ENCODE measurements at regions not wholly inside any gene's neighbourhood (a gene's known extent, or its start where the extent isn't known, plus 50 kb on each side); places are given as distances from the start of the nearest gene placed in this dataset.

- no peak for TF ChIP-seq ZNF384 (IDR thresholded peaks at IDR 0.05; ENCODE audit: borderline replicate concordance, low read depth, low read length)
- TF ChIP-seq TBL1XR1 (IDR thresholded peaks at IDR 0.05; ENCODE audit: low read depth, low read length) = no peak
- TF ChIP-seq KAT2A (conservative IDR thresholded peaks at IDR 0.05; ENCODE audit: control insufficient read depth, low read depth, low read length) = no peak
- no peak for TF ChIP-seq KLF5 (IDR thresholded peaks at IDR 0.05; ENCODE audit: partially characterized antibody)
- TF ChIP-seq TCF7 (IDR thresholded peaks at IDR 0.05; ENCODE audit: borderline replicate concordance) = no peak
- no peak for TF ChIP-seq PML (IDR thresholded peaks at IDR 0.05; ENCODE audit: low read length)
- no peaks in the 10 kb centered on the region for H3K27me3 ChIP-seq (replicated peaks in 1 of 2; ENCODE audit: control insufficient read depth in 2 of 2, insufficient read depth in 2 of 2, low read length in 1 of 2)
- H3K79me2 ChIP-seq (ENCODE audit: control insufficient read depth, insufficient read depth, low read length) = no peaks in the 10 kb centered on the region
- no peaks in the 10 kb centered on the region for H3K4me1 ChIP-seq (ENCODE audit: control insufficient read depth, insufficient read depth, low read length)
- ChIA-PET CTCF (interaction anchor here (0.7 to 1.4 kb wide), 2 partner anchors 13 to 233 kb away, joined by 3 to 4 read pairs; no protein-coding TSS in a partner anchor), RAD21 (ENCODE audit: unreplicated experiment) (no interaction called here), SMC1A (ENCODE audit: uncharacterized antibody, unreplicated experiment) (interaction anchor here (0.7 to 1.8 kb wide), 4 partner anchors 9 to 233 kb away, joined by 3 to 6 read pairs (median 3); no protein-coding TSS in a partner anchor), POLR2A (no interaction called here)
- FAIRE-seq (no peak), DNase-seq (ENCODE audit: low read depth, low spot score) (no peak), ATAC-seq (no peak)
- H2AFZ ChIP-seq (ENCODE audit: control insufficient read depth, low read depth, low read length) = no peak overlapping the region
- H3K9ac ChIP-seq (ENCODE audit: control insufficient read depth, insufficient read depth, low read length) = no peak overlapping the region
- no peak overlapping the region for H3K27ac ChIP-seq (ENCODE audit: control insufficient read depth, insufficient read depth)
- intact Hi-C loops (cut with micrococcal nuclease; ENCODE audit: unreplicated experiment) (no loop called here), in situ Hi-C loops (cut with MboI) (loop anchor here (25.0 kb wide), 1 partner anchor 1212 kb away; no protein-coding TSS in a partner anchor)
- H3K4me2 ChIP-seq (ENCODE audit: control insufficient read depth, insufficient read depth) = no peak overlapping the region
- no peak overlapping the region for H3K4me3 ChIP-seq
- no peaks in the 10 kb centered on the region for H4K20me1 ChIP-seq (ENCODE audit: control insufficient read depth, insufficient read depth)
- no peaks in the 10 kb centered on the region for H3K36me3 ChIP-seq (ENCODE audit: control insufficient read depth in 2 of 2, insufficient read depth in 2 of 2, low read length in 1 of 2)
- no TSS peak for BruUV-seq (replicated peaks)
- 18% methylated on average over 3 of the region's 3 CpGs for WGBS (ENCODE audit: insufficient coverage, insufficient replicate concordance, low lambda C conversion rate, missing lambda C conversion rate)
- no peaks in the 10 kb centered on the region; the same call in 2 of the 3 replicates for H3K9me3 ChIP-seq (replicated peaks; ENCODE audit: control insufficient read depth, insufficient read depth, low read length)
These were observed 1719.1 kb downstream of the MAT2B start for GRCh38 chr5:165224366-165225045.

- ATAC-seq (peak; percentile 48; the same call in 2 of the 3 replicates), DNase-seq (ENCODE audit: low read depth, low spot score) (no peak), FAIRE-seq (no peak)
- no peak overlapping the region for H2AFZ ChIP-seq (ENCODE audit: control insufficient read depth, low read depth, low read length)
- no peaks in the 10 kb centered on the region for H3K27me3 ChIP-seq (replicated peaks in 1 of 2; ENCODE audit: control insufficient read depth in 2 of 2, insufficient read depth in 2 of 2, low read length in 1 of 2)
- ChIA-PET SMC1A (ENCODE audit: uncharacterized antibody, unreplicated experiment) (interaction anchor here (1.0 kb wide), 1 partner anchor 12 kb away, joined by 4 read pairs; no protein-coding TSS in a partner anchor), RAD21 (ENCODE audit: unreplicated experiment) (interaction anchor here (0.7 to 1.5 kb wide), 4 partner anchors 25 to 230 kb away, joined by 3 to 6 read pairs (median 4); no protein-coding TSS in a partner anchor), POLR2A (no interaction called here), CTCF (interaction anchor here (0.9 to 1.6 kb wide), 5 partner anchors 9 to 230 kb away, joined by 3 to 6 read pairs (median 4); no protein-coding TSS in a partner anchor)
- intact Hi-C loops (cut with micrococcal nuclease; ENCODE audit: unreplicated experiment) (no loop called here), in situ Hi-C loops (cut with MboI) (no loop called here)
- H3K27ac ChIP-seq (ENCODE audit: control insufficient read depth, insufficient read depth) = no peak overlapping the region
- no peaks in the 10 kb centered on the region for H4K20me1 ChIP-seq (ENCODE audit: control insufficient read depth, insufficient read depth)
- no peak overlapping the region for H3K4me2 ChIP-seq (ENCODE audit: control insufficient read depth, insufficient read depth)
- H3K36me3 ChIP-seq (ENCODE audit: control insufficient read depth in 2 of 2, insufficient read depth in 2 of 2, low read length in 1 of 2) = no peaks in the 10 kb centered on the region
- H3K4me3 ChIP-seq = no peak overlapping the region
- no TSS peak for BruUV-seq (replicated peaks)
- WGBS (ENCODE audit: insufficient coverage, insufficient replicate concordance, low lambda C conversion rate, missing lambda C conversion rate) = 48% methylated on average over 3 of the region's 3 CpGs
- no peaks in the 10 kb centered on the region for H3K79me2 ChIP-seq (ENCODE audit: control insufficient read depth, insufficient read depth, low read length)
- no peaks in the 10 kb centered on the region for H3K9me3 ChIP-seq (replicated peaks; ENCODE audit: control insufficient read depth, insufficient read depth, low read length)
- no peak overlapping the region for H3K9ac ChIP-seq (ENCODE audit: control insufficient read depth, insufficient read depth, low read length)
- H3K4me1 ChIP-seq (ENCODE audit: control insufficient read depth, insufficient read depth, low read length) = no peaks in the 10 kb centered on the region
- TF ChIP-seq BRCA1 (IDR thresholded peaks at IDR 0.05; ENCODE audit: low read depth, low read length) = no peak
- TF ChIP-seq BHLHE40 (IDR thresholded peaks at IDR 0.05; ENCODE audit: borderline replicate concordance in 1 of 2, low read depth in 2 of 2, low read length in 1 of 2) = no peak
- no peak for TF ChIP-seq CHD1 (IDR thresholded peaks at IDR 0.05; ENCODE audit: low read depth, low read length)
- no peak for TF ChIP-seq ZNF217 (IDR thresholded peaks at IDR 0.05)
- no peak for TF ChIP-seq KDM1A (IDR thresholded peaks at IDR 0.05; ENCODE audit: borderline replicate concordance)
- TF ChIP-seq POU2F2 (IDR thresholded peaks at IDR 0.05; ENCODE audit: borderline replicate concordance, low read depth, low read length) = no peak
- no peak for TF ChIP-seq ZBTB40 (IDR thresholded peaks at IDR 0.05; ENCODE audit: borderline replicate concordance)
- TF ChIP-seq POLR2AphosphoS5 (IDR thresholded peaks at IDR 0.05; ENCODE audit: low read length) = no peak
These were observed 1722.1 kb downstream of the MAT2B start for GRCh38 chr5:165227515-165227914.

Measured in GM12878 (cell line).